HG03442 (cell line): ENCODE measurements at regions not wholly inside any gene's neighbourhood (a gene's known extent, or its start where the extent isn't known, plus 50 kb on each side); places are given as distances from the start of the nearest gene placed in this dataset.

Source experiments
- ATAC-seq: cut with Tn5 transposase; IDR thresholded peaks from one replicate; pipeline ENCODE4 v1.9.1; 2021; ENCODE audit warnings: mild to moderate bottlenecking, moderate library complexity; ENCODE audit not compliant: unreplicated experiment

- ATAC-seq, result no peak
These were observed 195.5 kb upstream of the CTAGE1 start for GRCh38 chr18:22613058-22613690.

GRCh38 chr18:22613788-22614187 is 196.1 kb upstream of the CTAGE1 start:
- ATAC-seq, result no peak

- no peak for ATAC-seq
These were observed 205.8 kb upstream of the CTAGE1 start for GRCh38 chr18:22623513-22623912.

- ATAC-seq, result no peak
These were observed 206.5 kb upstream of the CTAGE1 start for GRCh38 chr18:22624176-22624575.

- no peak for ATAC-seq
These were observed 207.7 kb upstream of the CTAGE1 start for GRCh38 chr18:22625406-22625805.

- ATAC-seq, result no peak
These were observed 209.1 kb upstream of the CTAGE1 start for GRCh38 chr18:22626771-22627170.

- no peak for ATAC-seq
These were observed 209.8 kb upstream of the CTAGE1 start for GRCh38 chr18:22627506-22627905.

- ATAC-seq, result no peak
These were observed 211.2 kb upstream of the CTAGE1 start for GRCh38 chr18:22628795-22629510.

- ATAC-seq, result no peak
These were observed 213.3 kb upstream of the CTAGE1 start for GRCh38 chr18:22630980-22631379.

GRCh38 chr18:22632191-22632590 is 214.5 kb upstream of the CTAGE1 start:
- ATAC-seq, result no peak

- ATAC-seq, result no peak
These were observed 216.7 kb upstream of the CTAGE1 start for GRCh38 chr18:22634464-22634863.

GRCh38 chr18:22637787-22638186 is 220.1 kb upstream of the CTAGE1 start:
- no peak for ATAC-seq

- ATAC-seq, result no peak
These were observed 221.3 kb upstream of the CTAGE1 start for GRCh38 chr18:22639026-22639463.

- no peak for ATAC-seq
These were observed 221.8 kb upstream of the CTAGE1 start for GRCh38 chr18:22639561-22639960.

- ATAC-seq, result no peak
These were observed 222.6 kb upstream of the CTAGE1 start for GRCh38 chr18:22640281-22640842.

- ATAC-seq, result no peak
These were observed 224.2 kb upstream of the CTAGE1 start for GRCh38 chr18:22641958-22642357.

- ATAC-seq, result no peak
These were observed 226.0 kb upstream of the CTAGE1 start for GRCh38 chr18:22643731-22644130.

GRCh38 chr18:22650247-22650646 is 232.5 kb upstream of the CTAGE1 start:
- no peak for ATAC-seq

- ATAC-seq, result no peak
These were observed 239.9 kb upstream of the CTAGE1 start for GRCh38 chr18:22657619-22658018.

- no peak for ATAC-seq
These were observed 240.6 kb upstream of the CTAGE1 start for GRCh38 chr18:22658318-22658717.

- no peak for ATAC-seq
These were observed 245.7 kb upstream of the CTAGE1 start for GRCh38 chr18:22663378-22663777.

- no peak for ATAC-seq
These were observed 248.8 kb upstream of the CTAGE1 start for GRCh38 chr18:22666411-22666940.
